ENCODE measurements at regions not wholly inside any gene's neighbourhood (a gene's known extent, or its start where the extent isn't known, plus 50 kb on each side); places are given as distances from the start of the nearest gene placed in this dataset.

DNA sequence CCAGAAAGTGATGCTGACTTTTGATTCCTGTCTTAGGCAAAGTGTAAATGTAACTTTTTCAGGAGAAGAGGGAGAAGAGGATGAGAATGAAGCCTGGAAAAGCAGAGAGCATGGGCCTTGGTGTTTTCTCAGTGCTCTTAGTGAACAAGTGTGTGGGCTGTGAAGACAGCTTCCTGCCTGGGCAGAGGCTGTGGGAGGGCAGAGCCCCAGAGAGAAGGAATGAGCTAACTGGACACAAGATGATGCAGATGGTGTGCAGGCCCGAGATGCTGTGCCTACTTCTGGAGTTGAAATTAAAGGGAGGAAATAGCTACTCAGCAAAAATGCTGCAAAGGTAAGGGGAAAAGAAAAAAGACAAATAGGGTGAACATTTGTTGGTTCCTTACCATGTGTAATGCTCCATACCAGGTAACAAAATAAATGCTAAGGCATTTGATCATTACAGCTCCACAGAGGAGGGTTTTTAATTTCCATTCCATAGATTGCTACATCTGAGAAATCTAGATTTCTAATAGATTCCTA lies 87.0 kb upstream of the CEP162 start:
- Histone ChIP-seq H3K4me1 (ENCODE audit: control insufficient read depth, extremely low read depth, insufficient read depth, low read length) (no peaks in the 10 kb centered on the region), H3K4me2 (ENCODE audit: insufficient read depth, low read length) (no peak overlapping the region), H4K20me1 (replicated peaks; ENCODE audit: control insufficient read depth, extremely low read depth, insufficient read depth, low read length) (no peaks in the 10 kb centered on the region), H2AFZ (ENCODE audit: low read depth, low read length) (no peak overlapping the region), H3K9me3 (replicated peaks; ENCODE audit: control insufficient read depth, insufficient read depth, low read length) (no peaks in the 10 kb centered on the region), H3K4me3 (replicated peaks in 1 of 3; ENCODE audit: insufficient read depth in 1 of 3, low read depth in 1 of 3, low read length in 3 of 3) (no peak overlapping the region), H3K36me3 (ENCODE audit: control insufficient read depth in 2 of 2, extremely low read depth in 1 of 2, insufficient read depth in 2 of 2, low read length in 2 of 2) (no peaks in the 10 kb centered on the region), H3K9ac (replicated peaks; ENCODE audit: extremely low read depth, insufficient read depth, low read length) (no peak overlapping the region), H3K27ac (ENCODE audit: insufficient read depth, low read depth, low read length) (no peak overlapping the region), H3K79me2 (ENCODE audit: control insufficient read depth, insufficient read depth, low read length) (no peaks in the 10 kb centered on the region), H3K9me1 (replicated peaks; ENCODE audit: control insufficient read depth, extremely low read depth, insufficient read depth, low read length) (no peaks in the 10 kb centered on the region), H3K27me3 (ENCODE audit: control insufficient read depth in 2 of 2, insufficient read depth in 2 of 2, low read length in 2 of 2) (no peaks in the 10 kb centered on the region)
- FAIRE-seq (no peak), DNase-seq (ENCODE audit: low read depth, low spot score) (no peak)
- TF ChIP-seq, protein P1, sequence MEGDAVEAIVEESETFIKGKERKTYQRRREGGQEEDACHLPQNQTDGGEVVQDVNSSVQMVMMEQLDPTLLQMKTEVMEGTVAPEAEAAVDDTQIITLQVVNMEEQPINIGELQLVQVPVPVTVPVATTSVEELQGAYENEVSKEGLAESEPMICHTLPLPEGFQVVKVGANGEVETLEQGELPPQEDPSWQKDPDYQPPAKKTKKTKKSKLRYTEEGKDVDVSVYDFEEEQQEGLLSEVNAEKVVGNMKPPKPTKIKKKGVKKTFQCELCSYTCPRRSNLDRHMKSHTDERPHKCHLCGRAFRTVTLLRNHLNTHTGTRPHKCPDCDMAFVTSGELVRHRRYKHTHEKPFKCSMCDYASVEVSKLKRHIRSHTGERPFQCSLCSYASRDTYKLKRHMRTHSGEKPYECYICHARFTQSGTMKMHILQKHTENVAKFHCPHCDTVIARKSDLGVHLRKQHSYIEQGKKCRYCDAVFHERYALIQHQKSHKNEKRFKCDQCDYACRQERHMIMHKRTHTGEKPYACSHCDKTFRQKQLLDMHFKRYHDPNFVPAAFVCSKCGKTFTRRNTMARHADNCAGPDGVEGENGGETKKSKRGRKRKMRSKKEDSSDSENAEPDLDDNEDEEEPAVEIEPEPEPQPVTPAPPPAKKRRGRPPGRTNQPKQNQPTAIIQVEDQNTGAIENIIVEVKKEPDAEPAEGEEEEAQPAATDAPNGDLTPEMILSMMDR (IDR thresholded peaks at IDR 0.05; ENCODE audit: extremely low read depth in 1 of 2, insufficient read depth in 1 of 2, low read depth in 1 of 2, low read length in 2 of 2) = no peak
- no peak for TF ChIP-seq FOS (IDR thresholded peaks at IDR 0.05; ENCODE audit: borderline replicate concordance, insufficient read depth, low read length)
- CTCF ChIA-PET = interaction anchor here (0.9 to 1.0 kb wide), 2 partner anchors 10 to 20 kb away, joined by 3 read pairs; no protein-coding TSS in a partner anchor
- no TSS peak for BruUV-seq (replicated peaks)
- POLR2A ChIA-PET = no interaction called here
- dilution Hi-C loops (cut with MboI; ENCODE audit: extremely low pct_ligation_motif_present, low sequenced_read_pairs) (no loop called here), intact Hi-C loops (cut with micrococcal nuclease) (no loop called here)

DNA sequence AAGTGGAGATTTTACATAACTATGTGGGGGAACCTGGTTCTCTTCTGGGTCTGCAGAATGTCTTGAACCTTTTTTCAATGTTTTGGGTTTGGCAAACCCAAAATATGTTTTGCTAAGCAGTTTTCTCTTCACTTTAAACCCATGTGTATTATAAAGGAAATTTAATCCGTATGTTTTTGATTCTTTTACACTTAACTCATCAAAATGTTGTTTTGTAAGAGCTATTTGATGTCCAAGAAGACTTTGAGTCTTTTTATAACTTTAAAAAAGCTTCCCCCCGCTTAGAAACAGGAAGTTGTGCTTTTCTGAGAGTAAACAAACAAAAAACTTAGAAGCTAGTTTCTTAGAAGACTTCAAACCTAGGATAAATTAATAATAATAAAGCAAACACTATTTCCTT lies 81.9 kb upstream of the CEP162 start:
- Histone ChIP-seq H3K9me3 (replicated peaks; ENCODE audit: control insufficient read depth, insufficient read depth, low read length) (no peaks in the 10 kb centered on the region), H3K4me3 (replicated peaks in 1 of 3; ENCODE audit: insufficient read depth in 1 of 3, low read depth in 1 of 3, low read length in 3 of 3) (no peak overlapping the region), H3K9me1 (replicated peaks; ENCODE audit: control insufficient read depth, extremely low read depth, insufficient read depth, low read length) (no peaks in the 10 kb centered on the region), H3K4me1 (ENCODE audit: control insufficient read depth, extremely low read depth, insufficient read depth, low read length) (no peaks in the 10 kb centered on the region), H3K36me3 (ENCODE audit: control insufficient read depth in 2 of 2, extremely low read depth in 1 of 2, insufficient read depth in 2 of 2, low read length in 2 of 2) (no peaks in the 10 kb centered on the region), H4K20me1 (replicated peaks; ENCODE audit: control insufficient read depth, extremely low read depth, insufficient read depth, low read length) (no peaks in the 10 kb centered on the region), H3K4me2 (ENCODE audit: insufficient read depth, low read length) (no peak overlapping the region), H3K79me2 (ENCODE audit: control insufficient read depth, insufficient read depth, low read length) (no peaks in the 10 kb centered on the region), H3K27ac (ENCODE audit: insufficient read depth, low read depth, low read length) (no peak overlapping the region), H3K27me3 (ENCODE audit: control insufficient read depth in 2 of 2, insufficient read depth in 2 of 2, low read length in 2 of 2) (no peaks in the 10 kb centered on the region), H2AFZ (ENCODE audit: low read depth, low read length) (no peak overlapping the region), H3K9ac (replicated peaks; ENCODE audit: extremely low read depth, insufficient read depth, low read length) (no peak overlapping the region)
- DNase-seq (ENCODE audit: low read depth, low spot score) = no peak
- TF ChIP-seq POLR2AphosphoS5 (IDR thresholded peaks at IDR 0.05; ENCODE audit: insufficient read depth, low read depth, low read length) (no peak), JUN (IDR thresholded peaks at IDR 0.05; ENCODE audit: borderline replicate concordance, insufficient read depth, insufficient read length, low read depth) (no peak), POLR2A (IDR thresholded peaks at IDR 0.05; ENCODE audit: low read depth, low read length) (no peak), GATA2 (IDR thresholded peaks at IDR 0.05; ENCODE audit: insufficient read depth, insufficient read length, low read depth, low read length) (no peak), FOS (IDR thresholded peaks at IDR 0.05; ENCODE audit: borderline replicate concordance, insufficient read depth, low read length) (no peak), MYC (IDR thresholded peaks at IDR 0.05; ENCODE audit: low read depth, low read length) (no peak), EZH2 (IDR thresholded peaks at IDR 0.05; ENCODE audit: borderline replicate concordance, low read depth, low read length, severe bottlenecking) (no peak)
- TF ChIP-seq, protein P2, sequence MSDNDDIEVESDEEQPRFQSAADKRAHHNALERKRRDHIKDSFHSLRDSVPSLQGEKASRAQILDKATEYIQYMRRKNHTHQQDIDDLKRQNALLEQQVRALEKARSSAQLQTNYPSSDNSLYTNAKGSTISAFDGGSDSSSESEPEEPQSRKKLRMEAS (IDR thresholded peaks at IDR 0.05; ENCODE audit: insufficient read depth, insufficient read length) = no peak
- TF ChIP-seq, protein P1 (IDR thresholded peaks at IDR 0.05; ENCODE audit: extremely low read depth in 1 of 2, insufficient read depth in 1 of 2, low read depth in 1 of 2, low read length in 2 of 2) = no peak
- FAIRE-seq = no peak
- no TSS peak for BruUV-seq (replicated peaks)
- intact Hi-C loops (cut with micrococcal nuclease) (no loop called here), dilution Hi-C loops (cut with MboI; ENCODE audit: extremely low pct_ligation_motif_present, low sequenced_read_pairs) (no loop called here)
- CTCF ChIA-PET = interaction anchor here (1.2 kb wide), 1 partner anchor 9 kb away, joined by 3 read pairs; no protein-coding TSS in a partner anchor
- POLR2A ChIA-PET = no interaction called here
